ENCODE measurements at regions not wholly inside any gene's neighbourhood (a gene's known extent, or its start where the extent isn't known, plus 50 kb on each side); places are given as distances from the start of the nearest gene placed in this dataset.
"Not testable (repeated sequence)": the region's sequence is repeated elsewhere in the genome, so short reads cannot be mapped to it uniquely, and the experiment has no call there.

DNA sequence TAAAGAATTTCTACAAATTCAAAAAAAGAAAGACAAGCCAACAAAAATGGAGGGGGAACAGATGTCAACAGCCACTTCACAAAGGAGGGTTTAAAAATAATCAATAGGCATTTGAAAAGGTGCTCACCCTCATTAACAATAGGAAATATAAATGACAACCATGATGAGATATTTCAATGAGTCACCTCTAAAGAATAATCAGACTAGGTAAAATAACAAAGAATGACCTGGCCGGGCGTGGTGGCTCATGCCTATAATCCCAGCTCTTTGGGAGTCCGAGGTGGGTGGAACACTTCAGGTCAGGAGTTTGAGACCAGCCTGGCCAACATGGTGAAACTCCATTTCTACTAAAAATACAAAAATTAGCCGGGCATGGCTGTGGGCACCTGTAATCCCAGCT is 133.6 kb downstream of the KCNE4 start:
- DNase-seq (ENCODE audit: low read depth, low spot score): no peak

DNA sequence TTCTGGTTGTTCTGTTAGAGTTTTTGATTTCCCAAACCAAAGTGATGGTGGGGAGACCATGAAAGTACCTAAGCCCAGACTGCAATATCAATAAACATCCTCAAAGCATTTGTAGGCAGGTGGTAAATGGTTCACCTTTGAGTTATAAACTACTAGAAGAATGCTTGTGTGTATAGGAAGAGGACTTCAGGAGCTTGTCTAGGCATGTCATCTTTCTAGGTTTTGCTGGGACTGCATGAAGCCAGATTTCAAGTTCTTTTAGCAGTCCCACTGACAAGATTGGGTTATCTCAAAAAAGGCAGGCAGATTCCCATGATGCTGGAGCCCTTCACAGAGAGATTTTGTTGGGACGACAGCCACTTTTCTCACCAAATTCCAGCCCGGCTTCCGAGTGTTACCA is 135.3 kb downstream of the KCNE4 start:
- no peak overlapping the region for H3K4me3 ChIP-seq (ENCODE audit: low read depth, low read length)
- in situ Hi-C loops (cut with HindIII; ENCODE audit: low sequenced_read_pairs): no loop called here
- TF ChIP-seq, protein P1, sequence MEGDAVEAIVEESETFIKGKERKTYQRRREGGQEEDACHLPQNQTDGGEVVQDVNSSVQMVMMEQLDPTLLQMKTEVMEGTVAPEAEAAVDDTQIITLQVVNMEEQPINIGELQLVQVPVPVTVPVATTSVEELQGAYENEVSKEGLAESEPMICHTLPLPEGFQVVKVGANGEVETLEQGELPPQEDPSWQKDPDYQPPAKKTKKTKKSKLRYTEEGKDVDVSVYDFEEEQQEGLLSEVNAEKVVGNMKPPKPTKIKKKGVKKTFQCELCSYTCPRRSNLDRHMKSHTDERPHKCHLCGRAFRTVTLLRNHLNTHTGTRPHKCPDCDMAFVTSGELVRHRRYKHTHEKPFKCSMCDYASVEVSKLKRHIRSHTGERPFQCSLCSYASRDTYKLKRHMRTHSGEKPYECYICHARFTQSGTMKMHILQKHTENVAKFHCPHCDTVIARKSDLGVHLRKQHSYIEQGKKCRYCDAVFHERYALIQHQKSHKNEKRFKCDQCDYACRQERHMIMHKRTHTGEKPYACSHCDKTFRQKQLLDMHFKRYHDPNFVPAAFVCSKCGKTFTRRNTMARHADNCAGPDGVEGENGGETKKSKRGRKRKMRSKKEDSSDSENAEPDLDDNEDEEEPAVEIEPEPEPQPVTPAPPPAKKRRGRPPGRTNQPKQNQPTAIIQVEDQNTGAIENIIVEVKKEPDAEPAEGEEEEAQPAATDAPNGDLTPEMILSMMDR (IDR thresholded peaks at IDR 0.05; ENCODE audit: low read depth, low read length): no peak
- DNase-seq (ENCODE audit: low read depth, low spot score): no peak

More for the DNA sequence above, 133.6 kb downstream of the KCNE4 start:
- no peak overlapping the region for H3K4me3 ChIP-seq (ENCODE audit: low read depth, low read length)
- TF ChIP-seq, protein P1 (IDR thresholded peaks at IDR 0.05; ENCODE audit: low read depth, low read length): no peak
- in situ Hi-C loops (cut with HindIII; ENCODE audit: low sequenced_read_pairs): no loop called here

DNA sequence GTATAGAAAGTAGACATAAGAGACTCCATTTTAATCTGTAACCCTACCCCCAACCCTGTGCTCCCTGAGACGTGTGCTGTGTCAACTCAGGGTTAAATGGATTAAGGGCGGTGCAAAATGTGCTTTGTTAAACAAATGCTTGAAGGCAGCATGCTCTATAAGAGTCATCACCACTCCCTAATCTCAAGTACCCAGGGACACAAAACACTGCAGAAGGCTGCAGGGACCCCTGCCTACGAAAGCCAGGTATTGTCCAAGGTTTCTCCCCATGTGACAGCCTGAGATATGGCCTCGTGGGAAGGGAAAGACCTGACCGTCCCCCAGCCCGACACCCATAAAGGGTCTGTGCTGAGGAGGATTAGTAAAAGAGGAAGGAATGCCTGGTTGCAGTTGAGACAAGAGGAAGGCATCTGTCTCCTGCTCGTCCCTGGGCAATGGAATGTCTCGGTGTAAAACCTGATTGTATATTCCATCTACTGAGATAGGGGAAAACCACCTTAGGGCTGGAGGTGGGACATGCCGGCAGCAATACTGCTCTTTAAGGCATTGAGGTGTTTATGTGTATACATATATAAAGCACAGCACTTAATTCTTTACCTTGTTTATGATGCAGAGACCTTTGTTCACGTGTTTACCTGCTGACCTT is 138.7 kb downstream of the KCNE4 start:
- in situ Hi-C loops (cut with HindIII; ENCODE audit: low sequenced_read_pairs); H3K4me3 ChIP-seq (ENCODE audit: low read depth, low read length); DNase-seq (ENCODE audit: low read depth, low spot score): not testable (repeated sequence)

DNA sequence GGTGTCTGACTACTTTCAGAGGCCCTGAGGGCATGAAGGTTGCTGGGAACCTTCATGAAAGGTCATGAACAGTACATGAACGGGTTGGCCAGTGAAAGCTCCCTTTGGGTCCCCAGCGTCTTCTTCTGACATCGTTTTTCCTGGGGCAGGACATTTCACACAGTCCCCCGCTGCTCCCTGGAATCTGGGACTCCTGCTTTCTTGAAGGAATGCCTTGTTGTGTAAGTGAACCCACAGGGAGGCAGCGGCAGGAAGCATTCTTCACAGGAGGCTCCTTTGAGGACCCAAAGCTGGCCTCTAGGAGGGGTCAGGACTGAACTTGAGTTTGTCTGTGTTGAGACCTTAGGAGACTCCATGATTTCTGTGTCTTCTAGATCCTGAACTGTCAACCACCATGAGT is 144.3 kb downstream of the KCNE4 start:
- no peak overlapping the region for H3K4me3 ChIP-seq (ENCODE audit: low read depth, low read length)
- TF ChIP-seq, protein P1 (IDR thresholded peaks at IDR 0.05; ENCODE audit: low read depth, low read length): no peak
- DNase-seq (ENCODE audit: low read depth, low spot score): peak; percentile 10
- in situ Hi-C loops (cut with HindIII; ENCODE audit: low sequenced_read_pairs): no loop called here

GRCh38 chr2:223197046-223197445 is 145.1 kb downstream of the KCNE4 start:
- in situ Hi-C loops (cut with HindIII; ENCODE audit: low sequenced_read_pairs): no loop called here
- TF ChIP-seq, protein P1 (IDR thresholded peaks at IDR 0.05; ENCODE audit: low read depth, low read length): no peak
- DNase-seq (ENCODE audit: low read depth, low spot score): no peak
- no peak overlapping the region for H3K4me3 ChIP-seq (ENCODE audit: low read depth, low read length)

DNA sequence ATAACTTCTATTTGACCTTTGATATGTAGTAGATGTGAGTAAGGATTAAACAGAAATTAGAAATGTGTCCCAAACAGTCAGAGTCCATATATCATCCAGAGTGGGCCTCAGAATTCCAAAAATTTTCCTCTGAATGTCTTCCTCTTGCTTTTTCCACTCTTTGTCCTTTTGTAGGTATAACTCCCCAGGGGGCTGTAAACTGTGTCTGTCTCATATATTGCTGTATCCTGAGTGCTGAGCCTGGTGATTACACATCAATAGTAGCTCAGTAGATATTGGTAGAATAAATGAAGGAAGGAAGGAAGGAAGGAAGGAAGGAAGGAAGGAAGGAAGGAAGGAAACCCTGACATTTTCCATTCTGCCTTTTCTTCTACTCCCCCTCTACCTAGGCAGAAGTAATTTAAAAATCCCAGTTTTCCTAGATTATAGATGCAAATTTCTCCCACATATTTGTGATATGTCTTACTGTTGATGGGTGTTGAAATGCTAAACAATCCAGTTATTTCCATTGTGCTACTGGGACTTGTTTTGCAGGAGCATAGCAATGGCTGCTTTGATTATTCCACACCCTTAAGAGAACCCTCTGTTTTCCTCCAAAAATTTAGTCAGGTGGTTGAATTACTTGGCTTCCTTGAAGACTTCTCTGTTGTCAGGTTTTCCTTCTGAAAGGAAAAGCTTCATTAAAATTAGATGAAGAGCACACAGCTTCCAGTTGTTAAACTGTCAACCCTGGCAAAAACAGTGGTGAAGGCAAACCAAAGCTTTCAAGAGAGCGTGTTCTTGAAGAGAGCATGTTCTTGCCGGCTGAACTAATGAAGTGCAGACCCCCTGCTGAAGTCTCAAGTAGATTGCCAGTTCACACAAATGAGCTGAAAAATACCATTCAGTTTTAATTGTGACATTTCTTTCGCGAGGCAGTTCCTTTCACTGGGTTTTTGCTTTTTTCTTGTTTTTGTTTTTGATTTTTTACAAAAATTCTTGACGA is 147.8 kb downstream of the KCNE4 start:
- TF ChIP-seq, protein P1 (IDR thresholded peaks at IDR 0.05; ENCODE audit: low read depth, low read length): no peak
- no peak for DNase-seq (ENCODE audit: low read depth, low spot score)
- in situ Hi-C loops (cut with HindIII; ENCODE audit: low sequenced_read_pairs): no loop called here
- H3K4me3 ChIP-seq (ENCODE audit: low read depth, low read length): no peak overlapping the region
